Endometrium (tissue), 2 donors: ENCODE measurements at regions not wholly inside any gene's neighbourhood (a gene's known extent, or its start where the extent isn't known, plus 50 kb on each side); places are given as distances from the start of the nearest gene placed in this dataset.
"Not testable (repeated sequence)": the region's sequence is repeated elsewhere in the genome, so short reads cannot be mapped to it uniquely, and the experiment has no call there.

Experiments
- FAIRE-seq: peaks from 2 replicates; lab custom pipeline; 2012; peaks lifted over from hg19 to GRCh38; lab: Jason Lieb, UNC
- donor health status: control.
- donor health status: control.

DNA sequence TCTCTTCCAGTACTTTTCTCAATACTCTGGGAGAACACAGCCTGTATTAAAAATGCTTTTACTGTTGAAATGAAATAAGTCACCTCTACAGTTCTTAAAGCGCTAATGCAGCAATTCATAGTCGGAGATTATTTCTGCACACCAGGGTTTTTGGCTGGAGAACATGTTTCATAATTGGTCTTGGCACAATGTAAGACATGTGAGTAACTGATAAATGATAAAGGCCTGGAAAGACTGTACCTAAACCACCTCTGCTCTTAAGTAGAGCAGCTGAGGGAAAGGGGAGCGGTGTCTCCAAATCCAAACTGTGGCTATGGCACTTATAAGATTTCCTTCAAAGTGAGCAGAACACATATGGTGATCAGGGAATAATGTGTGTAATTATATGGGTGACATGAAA, 390.3 kb upstream of the MBL2 start:
- FAIRE-seq, result no peak

DNA sequence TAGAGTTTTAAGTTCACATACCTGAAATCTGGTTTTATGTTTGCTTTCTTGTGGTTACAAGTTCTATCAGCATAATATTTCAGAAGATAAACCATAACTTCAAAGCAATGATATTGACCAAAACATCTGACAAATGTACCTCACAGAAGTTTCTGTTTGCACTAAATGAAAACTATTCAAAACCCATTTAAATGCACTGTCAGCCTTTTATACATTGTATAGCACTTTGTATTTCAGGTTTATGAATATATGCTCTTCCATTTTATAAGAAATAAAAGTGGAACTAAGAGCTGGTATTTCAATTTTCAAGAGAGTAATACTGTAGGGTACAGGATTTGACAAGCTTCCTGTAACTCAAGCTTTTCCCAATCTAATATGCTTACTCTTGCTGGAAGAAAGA, 388.6 kb upstream of the MBL2 start:
- no peak for FAIRE-seq

DNA sequence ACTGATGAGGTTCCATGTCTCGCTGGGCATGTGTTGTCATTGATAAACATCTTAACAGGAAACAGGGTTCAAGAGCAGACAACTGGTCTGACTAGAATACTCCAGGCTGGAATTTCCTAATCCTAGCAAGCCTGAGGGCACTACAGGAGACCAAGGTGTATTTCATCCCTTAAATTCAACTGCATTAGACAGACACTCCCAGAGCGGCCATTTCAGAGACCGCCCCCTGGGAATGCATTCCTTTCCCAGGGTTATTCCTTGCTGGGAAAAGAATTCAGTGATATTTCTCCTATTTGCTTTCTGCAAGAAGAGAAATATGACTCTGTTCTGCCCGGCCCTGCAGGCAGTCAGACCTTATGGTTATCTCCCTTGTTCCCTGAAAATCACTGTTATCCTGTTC, 383.1 kb upstream of the MBL2 start:
- not testable (repeated sequence) for FAIRE-seq

DNA sequence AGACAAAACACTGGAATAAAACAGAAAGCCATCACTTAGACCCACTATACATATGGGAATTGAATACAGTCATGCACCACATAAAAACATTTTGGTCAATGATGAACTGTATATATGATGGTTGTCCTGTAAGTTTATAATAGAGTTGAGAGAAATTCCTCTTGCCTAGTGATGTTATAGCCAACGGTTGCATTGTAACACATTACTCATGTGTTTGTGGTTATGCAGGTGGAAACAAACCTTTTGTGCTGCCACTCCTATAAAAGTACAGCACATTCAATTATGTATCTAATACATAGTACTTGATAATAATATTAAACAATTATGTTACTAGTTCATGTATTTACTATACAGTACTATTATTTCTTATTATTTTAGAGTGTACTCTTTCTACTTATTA, 381.2 kb upstream of the MBL2 start:
- FAIRE-seq, result no peak

DNA sequence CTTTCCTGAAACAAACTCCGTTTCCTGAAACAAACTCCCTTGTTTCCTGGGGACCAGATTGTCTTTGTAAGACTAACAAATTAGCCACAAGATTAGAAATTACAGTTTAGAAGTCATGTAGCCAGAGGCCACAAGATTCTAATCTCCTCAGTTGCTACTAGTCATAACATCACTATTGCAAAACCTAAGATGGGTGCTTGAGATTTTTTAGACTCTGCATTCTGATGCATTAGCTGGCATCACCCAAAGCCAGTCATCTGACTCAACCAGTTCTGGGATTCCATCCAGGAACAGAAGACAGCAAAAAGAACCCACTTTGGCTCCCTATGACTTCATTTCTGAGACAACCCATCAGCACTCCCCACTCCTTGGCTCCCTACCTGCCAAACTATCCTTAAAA, 367.9 kb upstream of the MBL2 start:
- no peak for FAIRE-seq

DNA sequence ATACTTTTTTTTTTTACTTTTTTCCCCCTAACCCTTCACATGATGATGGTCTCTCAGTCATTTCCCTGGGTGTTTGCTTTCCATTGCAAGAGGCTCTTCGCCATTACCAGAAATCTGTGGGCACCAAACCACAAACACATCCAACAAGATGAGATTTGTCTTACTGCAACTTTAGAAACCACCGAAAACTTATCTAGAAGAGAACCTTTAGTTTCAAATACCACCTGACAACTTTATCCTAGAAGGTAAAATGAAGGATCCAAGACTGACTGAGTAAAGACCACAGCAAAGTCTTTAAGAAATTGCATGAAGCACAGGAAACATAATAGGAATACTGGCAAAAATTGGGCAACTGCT, 363.3 kb upstream of the MBL2 start:
- FAIRE-seq, result no peak

DNA sequence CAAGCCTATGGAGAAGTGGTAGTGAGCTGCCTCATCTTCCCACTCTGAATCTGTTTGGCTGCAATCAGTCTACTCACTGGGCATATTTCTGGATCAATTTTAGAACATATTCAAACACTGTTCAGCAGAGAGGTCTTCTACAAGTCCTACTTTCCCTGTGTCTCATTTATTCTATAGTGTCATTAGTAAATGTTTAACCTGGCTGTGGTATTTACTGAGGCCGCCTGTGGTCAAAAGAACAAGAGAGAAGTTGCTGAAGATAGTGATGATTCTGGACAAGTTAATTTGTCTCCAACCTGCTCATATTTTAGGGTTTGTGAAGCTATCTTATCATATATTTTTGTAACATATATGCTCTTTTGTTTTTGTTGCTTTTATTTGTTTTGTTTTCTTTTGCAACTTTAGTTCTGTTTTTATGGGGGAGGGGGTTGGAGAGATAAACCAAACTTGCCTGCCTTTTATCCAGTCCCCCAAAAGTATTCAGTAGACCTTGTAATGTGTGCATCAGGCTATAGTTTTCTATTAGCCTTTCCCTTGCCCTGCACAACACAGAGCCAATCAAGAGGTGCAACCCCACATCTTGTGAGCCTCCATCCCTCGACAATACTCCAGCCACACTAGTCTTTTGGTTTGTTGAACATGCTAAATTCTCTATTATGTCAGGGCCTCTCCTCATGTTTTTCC, 362.8 kb upstream of the MBL2 start:
- no peak for FAIRE-seq

DNA sequence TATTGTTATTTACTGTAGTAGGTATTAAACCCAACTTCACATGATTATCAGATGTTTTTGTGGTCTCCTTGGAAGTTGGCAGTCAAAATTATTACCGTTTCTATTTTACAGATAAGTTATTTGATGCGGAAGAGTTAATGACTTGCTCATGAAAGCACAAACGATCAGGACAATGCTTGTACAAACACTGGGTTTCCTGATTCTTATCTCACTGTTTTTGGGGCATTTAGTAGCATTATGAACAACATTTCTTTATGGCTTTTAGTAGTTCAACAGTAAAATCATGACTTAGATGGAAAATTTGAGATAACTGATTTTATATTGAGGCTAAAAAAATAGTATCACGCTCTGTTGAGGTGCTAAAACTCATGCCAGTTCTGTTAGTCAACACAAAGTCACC, 361.5 kb upstream of the MBL2 start:
- FAIRE-seq, result no peak

DNA sequence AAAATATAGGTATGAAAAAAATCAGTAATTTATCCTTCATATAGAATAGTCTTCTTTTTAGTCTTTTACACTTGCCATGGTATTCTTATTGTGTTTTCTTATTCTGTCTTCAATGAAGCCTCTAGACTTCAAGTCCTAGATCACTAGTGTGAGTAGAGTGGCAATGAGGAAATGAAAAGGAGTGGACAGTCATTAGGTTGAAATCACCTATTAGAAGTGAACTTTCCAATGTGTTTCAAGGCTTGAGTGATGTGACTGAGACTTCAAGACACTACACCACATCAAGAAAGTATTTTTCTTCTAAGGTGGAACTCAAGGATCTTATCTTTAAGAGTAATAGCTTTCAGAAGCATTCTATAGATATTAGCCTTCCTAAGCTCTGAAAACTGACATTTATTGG, 357.8 kb upstream of the MBL2 start:
- no peak for FAIRE-seq

DNA sequence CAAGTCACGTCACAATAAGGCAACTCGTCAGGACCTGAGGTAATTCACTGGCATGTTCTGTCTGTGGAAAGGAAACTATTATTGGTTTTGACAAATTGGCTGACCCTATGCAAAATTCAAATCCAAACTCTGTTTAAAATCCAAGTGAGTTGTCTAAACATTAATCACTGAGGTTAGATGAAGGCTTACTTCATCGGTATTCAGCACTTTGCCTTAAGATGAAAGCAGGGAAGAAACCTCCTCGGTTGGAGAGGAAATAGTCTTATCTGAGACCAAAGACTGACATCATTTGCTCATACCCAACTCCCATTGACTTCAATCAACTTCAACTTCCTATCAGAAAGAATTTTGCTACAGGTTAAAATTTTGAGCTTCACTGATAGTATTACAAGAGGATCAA, 355.1 kb upstream of the MBL2 start:
- no peak for FAIRE-seq

DNA sequence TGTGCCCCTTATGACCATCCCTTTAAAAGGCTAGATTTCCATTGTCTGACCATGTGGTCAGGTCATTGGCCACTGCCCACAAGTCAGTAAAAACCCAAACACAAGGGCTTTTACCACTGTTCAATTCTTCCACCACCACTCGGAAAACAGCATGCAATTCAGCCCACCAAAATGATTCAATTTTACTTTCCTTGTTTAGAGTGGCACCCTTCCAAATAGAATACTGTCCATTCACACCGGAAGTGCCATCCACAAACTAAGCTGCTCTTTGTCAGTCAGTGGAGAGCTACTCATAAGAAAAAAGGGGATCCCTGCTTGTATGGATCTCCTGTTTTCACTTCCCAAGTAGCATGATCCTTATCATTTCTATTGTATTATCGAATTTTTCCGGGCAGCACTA, 350.7 kb upstream of the MBL2 start:
- FAIRE-seq, result no peak

DNA sequence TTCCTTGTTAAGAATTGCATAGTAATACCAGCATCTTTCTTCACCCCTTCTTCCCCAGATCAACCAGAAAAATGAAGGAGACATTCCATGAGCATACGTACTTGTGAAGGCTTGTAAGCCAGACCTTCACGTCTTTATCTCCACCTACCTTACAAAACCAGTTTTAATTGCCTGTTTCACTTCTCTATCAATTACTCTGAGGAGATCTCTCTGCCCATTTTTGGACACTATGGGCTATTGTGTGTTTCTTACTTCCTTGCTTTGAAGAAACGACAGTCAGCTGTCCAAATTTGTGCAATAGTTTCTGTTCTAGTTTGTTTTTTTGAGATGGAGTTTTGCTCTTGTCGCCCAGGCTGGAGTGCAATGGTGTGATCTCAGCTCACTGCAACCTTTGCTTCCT, 349.7 kb upstream of the MBL2 start:
- FAIRE-seq, result no peak

DNA sequence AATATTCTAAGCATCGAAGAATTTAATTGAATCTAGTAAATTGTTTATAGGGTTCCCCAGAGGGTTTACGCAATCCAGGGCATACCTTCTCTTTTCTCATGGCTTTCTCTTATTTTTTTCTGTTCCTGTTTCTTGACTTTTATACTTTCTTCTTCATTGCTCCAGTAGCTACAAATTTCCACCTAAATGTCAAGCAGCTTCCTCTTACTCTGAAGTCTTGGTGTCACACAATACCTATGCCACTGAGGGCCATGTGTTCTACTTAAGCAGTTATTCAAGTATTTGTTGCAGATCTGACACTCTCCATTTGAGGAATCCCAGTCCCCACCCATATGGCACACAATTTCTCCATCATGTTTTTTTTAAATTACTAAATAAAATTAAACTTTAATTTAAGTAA, 343.1 kb upstream of the MBL2 start:
- FAIRE-seq, result no peak

DNA sequence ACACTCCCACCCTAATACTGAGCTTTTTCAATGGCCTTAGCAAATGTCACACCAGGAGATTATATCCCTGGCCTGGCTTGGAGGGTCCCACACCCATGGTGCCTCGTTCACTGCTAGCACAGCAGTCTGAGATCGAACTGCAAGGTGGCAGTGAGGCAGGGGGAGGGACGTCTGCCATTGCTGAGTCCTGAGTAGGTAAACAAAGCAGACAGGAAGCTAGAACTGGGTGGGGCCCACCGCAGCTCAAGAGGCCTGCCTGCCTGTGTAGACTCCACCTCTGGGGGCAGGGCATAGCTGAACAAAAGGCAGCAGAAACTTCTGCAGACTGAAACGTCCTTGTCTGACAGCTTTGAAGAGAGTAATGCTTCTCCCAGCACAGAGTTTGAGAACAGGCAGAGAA, 338.9 kb upstream of the MBL2 start:
- no peak for FAIRE-seq

DNA sequence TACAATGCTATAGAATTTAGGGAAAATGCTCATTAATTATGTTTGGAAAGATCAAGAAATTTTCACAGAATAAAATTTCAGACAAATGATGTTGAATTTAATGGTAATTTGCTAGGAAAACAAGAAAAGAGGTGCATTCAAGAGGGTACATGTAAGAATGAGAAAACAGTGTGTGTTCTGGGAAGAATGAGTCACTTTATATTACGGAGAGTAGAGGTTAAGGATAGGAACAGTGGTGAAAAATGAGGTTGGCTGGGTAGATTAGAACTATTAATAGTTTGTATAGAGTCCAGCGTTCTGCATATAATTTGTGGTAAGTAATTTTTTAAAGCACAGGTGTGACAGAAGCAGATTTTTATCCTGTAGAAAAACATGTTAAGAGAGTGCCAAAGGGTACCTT, 336.7 kb upstream of the MBL2 start:
- FAIRE-seq, result no peak

DNA sequence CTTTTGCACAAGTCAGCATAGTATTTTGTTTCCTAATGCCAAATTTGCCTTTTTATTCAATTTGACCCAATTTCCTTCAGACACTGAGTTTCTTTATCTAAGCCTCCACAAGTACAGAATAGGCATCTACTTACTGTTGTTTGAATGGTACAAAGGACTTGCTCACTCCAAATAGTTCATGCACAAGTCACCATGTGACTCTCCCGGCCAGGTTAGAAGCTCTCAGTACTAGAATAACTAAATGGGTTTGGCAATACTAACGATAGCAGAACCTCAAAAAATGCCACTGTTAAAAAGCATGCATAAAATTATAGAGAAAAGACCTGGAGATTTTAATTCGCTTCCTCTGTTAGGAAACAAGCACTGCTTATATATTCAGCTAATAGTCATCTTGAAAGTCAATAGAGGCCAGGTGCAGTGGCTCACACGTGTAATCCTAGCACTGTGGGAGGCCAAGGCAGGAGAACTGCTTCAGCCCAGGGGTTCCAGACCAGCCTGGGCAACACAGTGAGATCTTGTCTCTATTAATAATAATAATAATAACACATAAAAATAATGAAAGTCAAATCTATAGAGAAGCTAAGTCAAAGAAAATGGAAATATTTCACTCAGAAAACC, 335.8 kb upstream of the MBL2 start:
- no peak for FAIRE-seq

DNA sequence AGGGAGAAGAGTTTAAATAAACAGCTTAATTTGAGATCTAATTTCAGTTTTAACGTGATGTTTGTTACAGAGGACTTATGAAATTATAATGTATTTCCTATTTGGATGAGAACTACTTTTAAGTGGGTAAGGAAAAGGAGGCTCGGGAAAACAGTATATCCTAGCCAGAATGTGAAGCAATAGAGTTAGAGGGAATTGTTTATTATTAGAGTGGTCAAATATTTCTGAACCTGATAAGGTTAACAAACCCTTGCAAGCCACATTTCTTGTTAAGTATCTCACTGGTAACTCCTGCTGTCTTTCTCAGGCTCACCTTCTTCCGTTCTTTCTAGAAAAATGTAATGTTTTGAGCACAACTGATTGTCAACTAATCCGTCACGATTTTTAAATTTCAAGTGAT, 335.1 kb upstream of the MBL2 start:
- FAIRE-seq, result no peak

DNA sequence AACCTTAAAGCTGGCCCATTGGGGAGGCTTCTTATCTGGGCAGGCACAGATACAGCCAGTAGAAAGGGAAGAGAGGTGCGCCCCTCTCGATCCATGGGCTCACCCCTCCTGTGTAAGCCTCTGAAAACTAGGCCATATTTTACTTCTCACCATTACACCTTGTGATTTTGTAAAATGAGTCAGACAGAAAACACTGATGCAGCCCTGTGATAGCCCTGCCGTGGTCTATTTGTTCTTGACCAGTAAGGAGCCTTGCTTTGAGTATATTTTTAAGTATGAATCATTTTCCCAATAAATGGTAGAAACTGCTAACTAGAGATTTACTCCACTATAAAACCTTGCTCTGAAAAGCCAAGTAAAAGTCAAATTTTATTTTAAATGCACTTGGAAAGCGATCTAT, 329.8 kb upstream of the MBL2 start:
- FAIRE-seq, result no peak

DNA sequence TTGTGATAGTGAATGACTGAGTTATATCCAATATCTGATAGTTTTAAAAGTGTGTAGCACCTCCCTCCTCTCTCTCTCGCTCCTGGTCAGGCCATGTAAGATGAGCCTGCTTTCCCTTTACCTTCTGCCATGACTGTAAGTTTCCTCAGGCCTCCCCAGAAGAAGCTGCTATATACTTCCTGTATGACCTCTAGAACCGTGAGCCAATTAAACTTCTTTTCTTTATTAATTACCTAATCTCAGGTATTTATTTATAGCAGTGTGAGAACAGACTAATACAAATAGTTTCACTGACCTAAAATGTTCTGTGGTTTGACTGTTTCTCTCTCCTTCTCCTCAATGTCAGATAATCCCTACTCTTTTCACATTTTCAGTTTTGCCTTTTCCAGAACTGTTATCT, 321.3 kb upstream of the MBL2 start:
- FAIRE-seq, result no peak

DNA sequence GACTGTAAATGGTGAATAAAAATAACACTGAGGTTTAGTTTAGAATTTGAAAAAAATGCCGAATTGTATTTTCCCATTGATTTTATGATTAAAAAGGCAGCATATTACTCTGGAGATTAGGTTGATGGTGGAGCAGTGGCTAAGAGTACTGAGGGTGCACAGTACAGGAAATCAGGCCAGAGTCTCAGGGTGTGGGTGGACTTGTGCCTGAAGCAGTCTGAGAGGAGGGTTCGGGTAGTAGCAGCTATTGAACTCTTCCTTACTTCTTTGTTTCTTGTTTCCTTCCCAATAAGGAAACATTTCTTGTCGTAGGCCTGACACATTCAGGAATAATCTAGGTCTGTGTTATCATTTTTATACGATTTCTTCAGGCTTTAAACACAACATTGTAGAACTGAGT, 319.0 kb upstream of the MBL2 start:
- no peak for FAIRE-seq

DNA sequence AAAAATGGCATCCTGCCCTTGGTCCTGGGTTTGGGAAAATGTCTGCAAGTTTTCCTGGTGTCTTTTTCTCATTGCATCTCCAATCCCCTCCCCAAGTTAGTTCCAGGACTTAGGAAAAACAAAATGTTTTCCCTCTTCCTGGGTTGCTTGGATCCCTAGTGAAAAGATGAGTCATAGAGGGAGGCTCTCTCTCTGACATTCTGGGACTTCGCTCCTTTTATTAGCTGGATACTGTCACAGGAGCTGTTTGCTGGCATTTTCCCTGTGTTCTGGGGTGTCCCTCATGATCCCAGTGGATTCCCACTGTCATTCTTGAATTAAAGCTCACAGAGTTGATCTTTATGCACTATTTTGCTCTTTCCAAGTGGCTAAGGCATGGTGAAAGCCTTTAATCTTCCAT, 316.4 kb upstream of the MBL2 start:
- no peak for FAIRE-seq

DNA sequence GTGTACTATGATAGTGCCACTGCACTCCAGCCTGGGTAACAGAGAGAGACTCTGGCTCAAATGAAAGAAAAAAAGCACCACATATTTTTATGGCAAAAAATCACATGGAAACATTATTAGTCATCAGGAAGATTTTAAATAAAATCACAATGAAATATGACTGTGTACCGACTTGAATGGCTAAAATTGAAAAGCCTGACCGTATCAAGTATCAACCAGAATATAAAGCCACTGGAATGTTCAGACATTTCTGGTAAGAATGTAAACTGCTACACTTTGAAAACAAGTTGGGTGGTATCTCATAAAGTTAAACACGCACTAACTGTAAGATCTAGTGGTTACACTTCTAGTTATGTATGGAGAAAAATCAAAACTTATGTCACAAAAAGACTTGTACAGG, 306.7 kb upstream of the MBL2 start:
- FAIRE-seq, result no peak

DNA sequence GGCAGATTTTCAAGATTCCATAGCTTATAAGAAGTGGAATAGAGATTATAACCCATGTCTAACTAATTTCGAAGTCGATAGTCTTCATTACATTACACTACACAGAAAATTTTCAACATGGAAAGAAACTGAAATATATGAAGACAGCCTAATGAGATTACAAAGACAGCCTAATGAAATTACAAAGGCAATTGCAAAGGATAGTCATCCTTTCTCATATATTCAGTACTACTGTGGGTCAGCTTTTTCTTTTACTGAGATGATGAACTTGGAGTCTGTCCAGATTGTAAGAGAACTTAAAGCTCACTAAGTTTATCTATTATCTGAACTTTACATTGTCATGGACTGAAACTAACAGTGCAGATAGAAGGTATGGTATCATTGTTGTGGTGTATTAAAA, 304.4 kb upstream of the MBL2 start:
- no peak for FAIRE-seq

DNA sequence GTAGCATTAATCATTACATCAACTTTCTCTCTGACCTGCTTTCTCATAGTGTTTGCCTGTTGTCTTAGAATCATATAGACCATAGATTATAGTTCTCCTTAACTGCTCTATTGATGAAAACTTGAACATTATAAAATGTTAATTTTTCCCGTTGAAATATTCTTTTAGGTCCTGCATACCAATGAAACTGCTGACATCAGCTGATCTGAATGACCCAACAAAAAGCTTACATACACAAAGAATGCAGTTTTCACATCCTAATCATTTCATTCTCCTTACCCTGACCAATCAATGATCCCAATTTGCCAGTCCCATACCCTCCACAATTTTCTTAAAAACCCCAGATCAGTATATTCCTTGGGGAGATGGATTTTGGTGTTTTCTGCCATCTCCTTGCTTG, 302.9 kb upstream of the MBL2 start:
- no peak for FAIRE-seq

DNA sequence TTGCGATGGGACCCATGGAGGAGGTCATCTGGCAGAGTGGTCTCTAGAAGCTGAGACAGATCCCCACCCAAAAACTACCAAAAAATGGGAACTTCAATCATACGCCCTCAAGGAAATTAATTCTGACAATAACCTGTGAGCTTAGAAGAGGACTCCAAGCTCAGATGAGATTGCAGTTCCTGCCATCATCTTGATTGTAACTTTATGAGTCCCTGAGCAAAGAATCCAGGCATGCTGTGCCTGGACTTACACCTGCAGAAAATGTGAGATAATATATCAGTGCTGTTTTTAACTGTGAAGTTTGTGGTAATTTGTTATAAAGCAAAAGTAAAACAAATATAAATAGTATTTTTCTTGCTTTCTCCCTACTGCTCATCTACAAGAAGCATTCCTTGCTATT, 299.6 kb upstream of the MBL2 start:
- FAIRE-seq, result no peak
